ENCODE measurements at regions not wholly inside any gene's neighbourhood (a gene's known extent, or its start where the extent isn't known, plus 50 kb on each side); places are given as distances from the start of the nearest gene placed in this dataset.

DNA sequence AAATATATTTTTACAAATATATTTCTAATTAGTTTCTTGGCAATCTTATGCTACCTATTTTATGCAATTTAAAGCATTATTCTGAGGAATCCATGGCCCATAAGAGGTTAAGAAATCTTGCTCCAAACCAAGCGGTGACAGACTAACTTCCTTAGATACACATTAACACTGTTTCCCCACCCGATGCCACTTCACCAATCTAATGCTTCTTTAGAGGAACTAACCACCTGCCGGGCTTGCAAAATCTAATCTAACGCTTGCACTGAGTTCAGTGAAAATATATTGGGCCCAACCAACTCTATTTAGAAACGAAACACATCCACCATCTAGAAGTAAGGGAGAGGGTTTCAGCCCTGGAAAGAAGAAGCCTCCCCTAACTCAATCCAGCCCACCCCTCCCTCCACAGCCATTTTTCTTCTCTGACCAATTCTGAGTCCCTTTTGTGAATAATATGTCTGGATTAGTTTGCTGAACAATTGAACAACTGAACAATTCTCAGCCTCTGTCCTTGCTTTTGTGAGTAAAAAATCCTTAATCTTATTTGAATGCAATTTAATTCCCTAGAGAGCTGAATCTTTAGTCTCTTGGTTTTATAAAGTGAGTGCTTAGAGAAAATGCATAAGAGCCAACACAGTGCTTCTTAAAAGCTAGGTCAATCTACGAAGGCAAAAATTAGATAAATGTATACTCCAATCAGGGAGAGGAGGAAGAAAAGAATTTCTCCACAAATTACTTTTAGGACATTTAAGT, 150.4 kb upstream of the ADAMTS9 start:
- Histone ChIP-seq H3K9me3 (no peaks in the 10 kb centered on the region), H3K4me1 (ENCODE audit: control insufficient read depth in 1 of 2, low read depth in 2 of 2) (peaks cover 0 to 18% of the 10 kb centered on the region in 2 donors), H3K27ac (no peak overlapping the region), H3K36me3 (no peaks in the 10 kb centered on the region), H3K4me3 (no peak overlapping the region), H3K27me3 (replicated peaks; ENCODE audit: insufficient read depth) (no peaks in the 10 kb centered on the region)
- no peak for DNase-seq (ENCODE audit: low spot score)
- TF ChIP-seq, protein P1, sequence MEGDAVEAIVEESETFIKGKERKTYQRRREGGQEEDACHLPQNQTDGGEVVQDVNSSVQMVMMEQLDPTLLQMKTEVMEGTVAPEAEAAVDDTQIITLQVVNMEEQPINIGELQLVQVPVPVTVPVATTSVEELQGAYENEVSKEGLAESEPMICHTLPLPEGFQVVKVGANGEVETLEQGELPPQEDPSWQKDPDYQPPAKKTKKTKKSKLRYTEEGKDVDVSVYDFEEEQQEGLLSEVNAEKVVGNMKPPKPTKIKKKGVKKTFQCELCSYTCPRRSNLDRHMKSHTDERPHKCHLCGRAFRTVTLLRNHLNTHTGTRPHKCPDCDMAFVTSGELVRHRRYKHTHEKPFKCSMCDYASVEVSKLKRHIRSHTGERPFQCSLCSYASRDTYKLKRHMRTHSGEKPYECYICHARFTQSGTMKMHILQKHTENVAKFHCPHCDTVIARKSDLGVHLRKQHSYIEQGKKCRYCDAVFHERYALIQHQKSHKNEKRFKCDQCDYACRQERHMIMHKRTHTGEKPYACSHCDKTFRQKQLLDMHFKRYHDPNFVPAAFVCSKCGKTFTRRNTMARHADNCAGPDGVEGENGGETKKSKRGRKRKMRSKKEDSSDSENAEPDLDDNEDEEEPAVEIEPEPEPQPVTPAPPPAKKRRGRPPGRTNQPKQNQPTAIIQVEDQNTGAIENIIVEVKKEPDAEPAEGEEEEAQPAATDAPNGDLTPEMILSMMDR (IDR thresholded peaks at IDR 0.05) = no peak
- no peak for ATAC-seq (ENCODE audit: insufficient number of reproducible peaks, low FRiP score, low read depth)

DNA sequence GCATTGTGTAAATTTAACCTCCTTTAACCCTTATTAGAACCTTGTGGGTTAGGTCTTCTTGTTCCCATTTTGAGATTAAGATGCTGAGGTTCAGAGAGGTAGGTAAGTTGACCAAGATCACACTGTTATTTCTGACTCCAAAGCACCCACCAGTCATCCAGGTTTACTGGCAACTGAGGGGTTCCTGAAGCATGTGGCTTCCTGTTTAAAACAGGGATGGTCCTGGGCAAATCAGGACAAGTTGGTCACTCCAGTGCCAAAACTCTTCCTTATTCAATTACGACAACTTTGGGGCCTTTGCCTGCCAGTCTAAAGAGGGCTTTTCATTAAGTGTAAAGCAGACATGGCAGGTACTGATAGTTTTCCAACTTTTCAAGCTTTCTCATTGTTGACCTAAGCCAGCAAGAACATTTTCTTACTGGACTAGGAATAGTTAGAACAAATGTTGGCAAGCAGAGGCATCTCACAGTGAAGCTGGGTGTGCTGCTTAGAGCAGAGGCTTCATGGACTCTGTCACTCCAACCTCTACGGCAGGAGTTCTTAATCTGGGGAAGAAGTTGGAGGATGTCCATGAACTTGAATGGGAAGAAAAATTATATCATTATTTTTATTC, 149.4 kb upstream of the ADAMTS9 start:
- peaks cover 0 to 18% of the 10 kb centered on the region in 2 donors for H3K4me1 ChIP-seq (ENCODE audit: control insufficient read depth in 1 of 2, low read depth in 2 of 2)
- TF ChIP-seq, protein P1 (IDR thresholded peaks at IDR 0.05) = no peak
- DNase-seq (ENCODE audit: low spot score) = no peak
- peak; percentile 39 for ATAC-seq (ENCODE audit: insufficient number of reproducible peaks, low FRiP score, low read depth)
- no peaks in the 10 kb centered on the region for H3K36me3 ChIP-seq
- H3K9me3 ChIP-seq = no peaks in the 10 kb centered on the region
- H3K4me3 ChIP-seq = no peak overlapping the region
- peak overlapping the region; percentile 33 to 67 for H3K27ac ChIP-seq
- H3K27me3 ChIP-seq (replicated peaks; ENCODE audit: insufficient read depth) = no peaks in the 10 kb centered on the region

GRCh38 chr3:64836097-64836496, 148.3 kb upstream of the ADAMTS9 start:
- Histone ChIP-seq H3K9me3 (no peaks in the 10 kb centered on the region), H3K4me1 (ENCODE audit: control insufficient read depth in 1 of 2, low read depth in 2 of 2) (peaks cover 0 to 18% of the 10 kb centered on the region in 2 donors), H3K27me3 (replicated peaks; ENCODE audit: insufficient read depth) (no peaks in the 10 kb centered on the region), H3K36me3 (no peaks in the 10 kb centered on the region), H3K27ac (peak overlapping the region in 1 of 2 donors; percentile 67), H3K4me3 (no peak overlapping the region)
- DNase-seq (ENCODE audit: low spot score) = no peak
- ATAC-seq (ENCODE audit: insufficient number of reproducible peaks, low FRiP score, low read depth) = no peak
- TF ChIP-seq, protein P1 (IDR thresholded peaks at IDR 0.05) = no peak

DNA sequence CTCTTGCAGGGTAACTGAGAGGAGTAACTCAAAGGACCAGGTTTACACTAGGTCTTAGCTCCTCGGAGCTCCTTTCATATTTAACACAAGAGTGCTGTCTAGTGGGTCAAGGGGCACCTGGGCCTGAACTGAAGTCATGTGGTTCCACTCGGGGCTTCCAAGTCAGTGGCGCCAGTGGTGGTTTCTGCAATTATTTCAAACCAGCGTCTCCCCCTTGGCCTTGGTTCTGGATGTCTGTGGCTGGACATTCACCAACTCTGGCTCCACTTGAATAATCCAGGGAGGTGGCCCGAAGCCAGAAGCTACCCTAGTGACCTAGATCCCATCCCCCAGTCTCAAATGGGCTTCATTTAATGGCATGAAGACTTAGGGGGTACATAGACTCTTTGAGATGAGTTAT, 144.3 kb upstream of the ADAMTS9 start:
- Histone ChIP-seq H3K9me3 (no peaks in the 10 kb centered on the region), H3K27ac (no peak overlapping the region), H3K36me3 (no peaks in the 10 kb centered on the region), H3K27me3 (replicated peaks; ENCODE audit: insufficient read depth) (no peaks in the 10 kb centered on the region), H3K4me3 (no peak overlapping the region), H3K4me1 (ENCODE audit: control insufficient read depth in 1 of 2, low read depth in 2 of 2) (peaks cover 0 to 13% of the 10 kb centered on the region in 2 donors)
- TF ChIP-seq, protein P1 (IDR thresholded peaks at IDR 0.05) = no peak
- no peak for DNase-seq (ENCODE audit: low spot score)
- no peak for ATAC-seq (ENCODE audit: insufficient number of reproducible peaks, low FRiP score, low read depth)

DNA sequence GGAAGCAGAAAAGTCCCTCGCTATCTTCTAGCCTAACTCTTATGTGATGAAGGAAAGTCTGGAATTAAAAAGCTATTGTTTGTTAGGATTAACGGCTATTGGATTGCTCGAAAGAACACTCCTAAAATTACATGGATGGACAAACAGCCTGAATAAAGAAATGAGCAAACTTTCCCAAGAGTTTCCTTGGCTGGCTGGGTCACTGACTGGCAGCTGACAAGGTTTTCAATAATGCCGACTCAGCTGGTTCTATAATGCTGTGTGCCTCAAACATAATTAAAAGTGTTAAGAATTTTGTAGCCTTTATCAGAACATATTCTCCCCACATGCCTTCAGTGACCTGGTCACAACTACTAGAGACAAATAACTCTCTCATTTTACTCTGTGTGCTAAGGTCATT, 142.9 kb upstream of the ADAMTS9 start:
- Histone ChIP-seq H3K27ac (no peak overlapping the region), H3K4me1 (ENCODE audit: control insufficient read depth in 1 of 2, low read depth in 2 of 2) (peaks cover 0 to 7% of the 10 kb centered on the region in 2 donors)
- no peak for ATAC-seq (ENCODE audit: insufficient number of reproducible peaks, low FRiP score, low read depth)

More for the DNA sequence above, 142.9 kb upstream of the ADAMTS9 start:
- H3K27me3 ChIP-seq (replicated peaks; ENCODE audit: insufficient read depth) = no peaks in the 10 kb centered on the region
- H3K36me3 ChIP-seq = no peaks in the 10 kb centered on the region
- no peak overlapping the region for H3K4me3 ChIP-seq
- TF ChIP-seq, protein P1 (IDR thresholded peaks at IDR 0.05) = no peak
- H3K9me3 ChIP-seq = no peaks in the 10 kb centered on the region
- no peak for DNase-seq (ENCODE audit: low spot score)

All from thoracic aorta (tissue), 2 donors.